ENCODE measurements at regions not wholly inside any gene's neighbourhood (a gene's known extent, or its start where the extent isn't known, plus 50 kb on each side); places are given as distances from the start of the nearest gene placed in this dataset.
"Not testable (repeated sequence)": the region's sequence is repeated elsewhere in the genome, so short reads cannot be mapped to it uniquely, and the experiment has no call there.

- DNase-seq (ENCODE audit: low spot score in 2 of 2); H3K9me3 Mint-ChIP-seq; ATAC-seq; H3K4me1 Mint-ChIP-seq; H3K4me3 Mint-ChIP-seq; H3K36me3 Mint-ChIP-seq; H3K27ac Mint-ChIP-seq: not testable (repeated sequence)
Observed at GRCh38 chr3:109705133-109705532, 367.8 kb upstream of the DPPA4 start.

- ATAC-seq (no peak), DNase-seq (ENCODE audit: low spot score in 2 of 2) (no peak)
- peaks cover 10% of the 10 kb centered on the region for H3K9me3 Mint-ChIP-seq
Observed at GRCh38 chr3:109707617-109708016, 370.3 kb upstream of the DPPA4 start.

GRCh38 chr3:109713288-109713687, 375.9 kb upstream of the DPPA4 start:
- Mint-ChIP-seq H3K4me3 (no peak overlapping the region), H3K27ac (no peak overlapping the region), H3K9me3 (peaks cover 5% of the 10 kb centered on the region), H3K36me3 (no peaks in the 10 kb centered on the region), H3K4me1 (no peaks in the 10 kb centered on the region)
- no peak for ATAC-seq
- no peak for DNase-seq (ENCODE audit: low spot score in 2 of 2)

More at GRCh38 chr3:109707617-109708016, 370.3 kb upstream of the DPPA4 start:
- Mint-ChIP-seq H3K4me1 (no peaks in the 10 kb centered on the region), H3K27ac (no peak overlapping the region), H3K4me3 (no peak overlapping the region), H3K36me3 (no peaks in the 10 kb centered on the region)

DNA sequence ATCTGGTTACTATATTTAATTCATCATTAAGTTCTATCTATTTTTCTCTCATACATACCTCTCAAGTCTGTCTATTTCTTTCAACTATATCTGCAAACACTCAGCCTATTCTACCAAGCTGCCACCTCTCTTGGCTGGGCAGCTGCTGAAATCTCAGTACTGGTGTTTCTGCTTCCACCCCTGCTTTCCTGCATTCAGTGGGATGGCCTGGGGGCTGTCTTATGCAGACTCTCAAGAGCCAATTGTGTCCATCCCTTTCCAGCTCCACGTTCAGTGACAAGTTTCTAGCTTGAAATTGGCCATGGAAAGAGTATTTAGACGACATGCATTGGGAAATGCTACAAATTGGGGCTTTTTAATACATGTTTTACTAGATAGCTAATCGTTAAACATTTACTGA, 378.4 kb upstream of the DPPA4 start:
- no peaks in the 10 kb centered on the region for H3K4me1 Mint-ChIP-seq

GRCh38 chr3:109718850-109719249, 381.5 kb upstream of the DPPA4 start:
- no peaks in the 10 kb centered on the region for H3K9me3 Mint-ChIP-seq
- no peak overlapping the region for H3K27ac Mint-ChIP-seq
- H3K4me1 Mint-ChIP-seq: no peaks in the 10 kb centered on the region
- peak; percentile 51 for ATAC-seq
- H3K36me3 Mint-ChIP-seq: no peaks in the 10 kb centered on the region
- H3K4me3 Mint-ChIP-seq: no peak overlapping the region
- no peak for DNase-seq (ENCODE audit: low spot score in 2 of 2)

More for the DNA sequence above, 378.4 kb upstream of the DPPA4 start:
- H3K4me3 Mint-ChIP-seq: no peak overlapping the region
- no peaks in the 10 kb centered on the region for H3K9me3 Mint-ChIP-seq
- H3K36me3 Mint-ChIP-seq: no peaks in the 10 kb centered on the region
- no peak for ATAC-seq
- no peak overlapping the region for H3K27ac Mint-ChIP-seq
- no peak for DNase-seq (ENCODE audit: low spot score in 2 of 2)

- DNase-seq (ENCODE audit: low spot score in 2 of 2) (no peak), ATAC-seq (no peak)
- Mint-ChIP-seq H3K9me3 (no peaks in the 10 kb centered on the region), H3K36me3 (no peaks in the 10 kb centered on the region), H3K4me1 (no peaks in the 10 kb centered on the region), H3K27ac (no peak overlapping the region), H3K4me3 (no peak overlapping the region)
Observed at GRCh38 chr3:109728861-109729494, 391.6 kb upstream of the DPPA4 start.

GRCh38 chr3:109731639-109732473, 394.5 kb upstream of the DPPA4 start:
- ATAC-seq: peak; percentile 78
- peak; percentile 27 to 59 for DNase-seq (ENCODE audit: low spot score in 2 of 2)
- no peaks in the 10 kb centered on the region for H3K4me1 Mint-ChIP-seq
- no peaks in the 10 kb centered on the region for H3K36me3 Mint-ChIP-seq
- no peak overlapping the region for H3K4me3 Mint-ChIP-seq
- no peaks in the 10 kb centered on the region for H3K9me3 Mint-ChIP-seq
- no peak overlapping the region for H3K27ac Mint-ChIP-seq

DNA sequence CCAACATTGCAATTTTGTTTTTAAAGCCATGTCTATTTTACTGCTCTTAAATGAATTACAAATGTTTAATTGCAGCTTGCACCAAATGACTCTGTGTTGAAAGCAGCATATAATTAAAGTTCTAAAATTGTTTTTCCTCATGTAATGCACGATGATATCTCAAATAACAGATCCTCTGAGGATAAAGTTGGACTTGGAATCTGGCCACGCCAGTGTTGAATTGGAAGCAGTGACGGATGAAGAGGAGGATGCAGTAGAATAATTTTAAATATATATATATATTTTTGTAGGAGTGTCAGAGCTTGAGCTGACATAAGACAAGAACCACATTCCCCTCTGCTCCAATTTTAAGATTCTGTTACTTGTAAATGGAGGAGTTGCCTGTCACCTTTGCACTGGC, 406.6 kb upstream of the DPPA4 start:
- Mint-ChIP-seq H3K4me1 (no peaks in the 10 kb centered on the region), H3K4me3 (no peak overlapping the region), H3K36me3 (no peaks in the 10 kb centered on the region), H3K27ac (no peak overlapping the region), H3K9me3 (peaks cover 3% of the 10 kb centered on the region)
- ATAC-seq (no peak), DNase-seq (ENCODE audit: low spot score in 2 of 2) (no peak)

- no peak overlapping the region for H3K4me3 Mint-ChIP-seq
- H3K27ac Mint-ChIP-seq: no peak overlapping the region
- DNase-seq (ENCODE audit: low spot score in 2 of 2) (no peak), ATAC-seq (no peak)
- peaks cover 12% of the 10 kb centered on the region for H3K9me3 Mint-ChIP-seq
- peaks cover 8% of the 10 kb centered on the region for H3K4me1 Mint-ChIP-seq
- no peaks in the 10 kb centered on the region for H3K36me3 Mint-ChIP-seq
Observed at GRCh38 chr3:109772520-109772919, 435.2 kb upstream of the DPPA4 start.

DNA sequence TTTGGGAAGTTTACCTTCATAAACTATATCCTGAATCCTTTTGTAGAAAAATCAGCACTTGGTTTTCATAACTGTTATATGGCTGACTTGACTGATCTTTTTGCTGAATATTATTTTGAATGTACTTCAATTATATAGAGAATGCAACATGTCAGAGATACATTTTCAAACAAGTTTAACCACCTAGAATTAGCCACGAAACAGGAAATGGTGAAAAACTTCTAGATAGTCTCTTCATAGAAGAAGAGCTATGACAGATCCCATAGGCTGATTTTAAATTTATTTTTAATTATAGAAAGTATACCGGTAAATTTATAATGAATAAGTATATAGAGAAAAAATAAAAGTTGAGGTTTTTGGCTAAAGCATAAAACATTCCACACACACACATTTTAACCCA, 436.8 kb upstream of the DPPA4 start:
- Mint-ChIP-seq H3K4me3 (no peak overlapping the region), H3K9me3 (peaks cover 12% of the 10 kb centered on the region), H3K27ac (no peak overlapping the region), H3K4me1 (peaks cover 8% of the 10 kb centered on the region), H3K36me3 (no peaks in the 10 kb centered on the region)
- ATAC-seq (no peak), DNase-seq (ENCODE audit: low spot score in 2 of 2) (no peak)

DNA sequence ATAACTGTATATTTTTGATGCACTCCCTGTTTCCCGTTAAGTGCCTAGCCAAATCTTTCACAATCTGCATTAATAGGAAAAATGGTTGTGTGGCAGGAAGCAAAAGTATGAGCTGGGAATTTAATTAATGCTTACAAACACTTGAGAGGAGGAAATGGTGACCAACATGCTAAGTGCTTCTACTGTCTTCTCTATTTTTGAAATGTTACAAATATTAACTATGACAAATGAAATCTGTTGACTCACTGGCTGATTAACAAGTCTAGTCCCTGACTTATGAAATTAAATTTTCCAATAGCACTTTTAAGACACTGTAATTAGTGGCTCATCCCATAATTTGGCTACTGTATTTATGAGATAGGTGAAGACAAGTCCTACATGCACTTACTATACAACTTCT, 446.9 kb upstream of the DPPA4 start:
- H3K27ac Mint-ChIP-seq: no peak overlapping the region
- H3K36me3 Mint-ChIP-seq: no peaks in the 10 kb centered on the region
- H3K4me1 Mint-ChIP-seq: peaks cover 13% of the 10 kb centered on the region
- H3K9me3 Mint-ChIP-seq: peaks cover 9% of the 10 kb centered on the region
- no peak overlapping the region for H3K4me3 Mint-ChIP-seq
- ATAC-seq (no peak), DNase-seq (ENCODE audit: low spot score in 2 of 2) (no peak)

- no peak for DNase-seq (ENCODE audit: low spot score in 2 of 2)
- Mint-ChIP-seq H3K36me3 (no peaks in the 10 kb centered on the region), H3K9me3 (peaks cover 7% of the 10 kb centered on the region), H3K27ac (no peak overlapping the region), H3K4me1 (peaks cover 13% of the 10 kb centered on the region), H3K4me3 (no peak overlapping the region)
- peak; percentile 37 for ATAC-seq
Observed at GRCh38 chr3:109784852-109785631, 447.7 kb upstream of the DPPA4 start.

GRCh38 chr3:109803274-109803673, 465.9 kb upstream of the DPPA4 start:
- DNase-seq (ENCODE audit: low spot score in 2 of 2) (no peak), ATAC-seq (no peak)
- peak overlapping the region; percentile 24 for H3K27ac Mint-ChIP-seq
- peaks cover 2% of the 10 kb centered on the region for H3K9me3 Mint-ChIP-seq
- H3K4me1 Mint-ChIP-seq: peaks cover 39% of the 10 kb centered on the region
- no peak overlapping the region for H3K4me3 Mint-ChIP-seq
- no peaks in the 10 kb centered on the region for H3K36me3 Mint-ChIP-seq

DNA sequence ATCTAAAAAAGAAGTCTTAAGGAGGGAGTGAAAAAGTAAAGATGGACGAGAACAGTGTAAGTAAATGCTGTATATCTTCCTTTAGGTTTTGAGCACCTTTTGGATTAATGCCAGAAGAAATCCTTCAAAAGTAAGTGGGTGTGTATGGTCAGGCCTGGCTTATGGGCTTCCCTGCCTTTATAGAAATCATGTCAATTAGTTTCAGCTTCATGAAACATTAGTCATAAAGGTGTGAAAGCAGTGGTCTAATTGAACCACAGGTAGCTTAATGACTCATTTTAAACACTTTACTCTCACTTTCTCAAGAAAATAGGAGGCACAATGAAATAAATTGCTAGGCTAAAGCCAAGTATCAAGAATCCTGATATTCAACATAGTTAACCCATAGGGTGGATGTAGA, 467.4 kb upstream of the DPPA4 start:
- peaks cover 39% of the 10 kb centered on the region for H3K4me1 Mint-ChIP-seq
- DNase-seq (ENCODE audit: low spot score in 2 of 2) (no peak), ATAC-seq (peak; percentile 73)
- no peak overlapping the region for H3K27ac Mint-ChIP-seq
- peaks cover 2% of the 10 kb centered on the region for H3K9me3 Mint-ChIP-seq
- no peaks in the 10 kb centered on the region for H3K36me3 Mint-ChIP-seq
- H3K4me3 Mint-ChIP-seq: no peak overlapping the region

- H3K4me1 Mint-ChIP-seq: peaks cover 39% of the 10 kb centered on the region
- DNase-seq (ENCODE audit: low spot score in 2 of 2) (peak; percentile 9 to 53), ATAC-seq (peak; percentile 96)
- H3K36me3 Mint-ChIP-seq: no peaks in the 10 kb centered on the region
- peak overlapping the region; percentile 76 for H3K27ac Mint-ChIP-seq
- peak overlapping the region; percentile 16 for H3K4me3 Mint-ChIP-seq
- peaks cover 2% of the 10 kb centered on the region for H3K9me3 Mint-ChIP-seq
Observed at GRCh38 chr3:109806929-109807328, 469.6 kb upstream of the DPPA4 start.
